A549 (cell line): ENCODE measurements at regions not wholly inside any gene's neighbourhood (a gene's known extent, or its start where the extent isn't known, plus 50 kb on each side); places are given as distances from the start of the nearest gene placed in this dataset.

Source experiments
- ATAC-seq, 2 experiments: fragments of 200-7000 bp in 1 of 2; fragments of >200 bp in 1 of 2; cut with Nextera tagmentation in 1 of 2; cut with Tn5 transposase in 1 of 2; 3 replicates each; pipeline versions ENCODE4 v1.8.0 to v1.9.1; 2018 to 2020; ENCODE audit warnings: mild to moderate bottlenecking in 1 of 2, moderate library complexity in 1 of 2
- CTCF ChIA-PET: fragments of 300-600 bp; sonication (Branson Sonifier 250); formaldehyde crosslinking; extraction: SDS; loops from one replicate; lab custom pipeline; 2021; ENCODE audit warnings: antibody characterized with exemption, inconsistent platforms; lab: Yijun Ruan, JAX
- POLR2A ChIA-PET: fragments of 350-600 bp; formaldehyde crosslinking; extraction: SDS; loops from one replicate; lab custom pipeline; 2021; ENCODE audit warnings: antibody characterized with exemption, inconsistent platforms; lab: Yijun Ruan, JAX
- DNase-seq, 2 experiments: peaks; one replicate each; pipeline versions ENCODE4 v3.0.0 to v3.0.0-alpha.2; 2011 to 2016; ENCODE audit warnings: low read depth in 1 of 2, low spot score in 1 of 2
- FAIRE-seq: peaks from 2 replicates; lab custom pipeline; 2011; peaks lifted over from hg19 to GRCh38; lab: Jason Lieb, UNC
- H3K27ac ChIP-seq, 2 experiments: fragments of >200 bp; sonication (Bioruptor Twin); formaldehyde crosslinking; 3 replicates each; pipeline ENCODE4 v1.5.1; 2016 to 2017
- H3K4me1 ChIP-seq: fragments of >200 bp; sonication (Bioruptor Twin); formaldehyde crosslinking; 3 replicates; pipeline ENCODE4 v1.6.1; 2016
- H3K4me2 ChIP-seq: fragments of >200 bp; sonication (Bioruptor Twin); formaldehyde crosslinking; 3 replicates; pipeline ENCODE4 v1.6.1; 2016
- H3K4me3 ChIP-seq: fragments of >200 bp; sonication (Bioruptor Twin); formaldehyde crosslinking; 3 replicates; pipeline ENCODE4 v1.5.1; 2016
- H3K9me3 ChIP-seq: fragments of >200 bp; sonication (Bioruptor Twin); formaldehyde crosslinking; 3 replicates; pipeline ENCODE4 v1.6.1; 2016
- CBX2 ChIP-seq: fragments of 200-600 bp; sonication (generic); IDR thresholded peaks from 2 replicates; pipeline ENCODE4 v1.6.1; 2016; ENCODE audit warnings: low read depth, mild to moderate bottlenecking, borderline replicate concordance
- CEBPB ChIP-seq, 2 experiments: fragments of >200 bp in 1 of 2; sonication (Bioruptor Twin) in 1 of 2; formaldehyde crosslinking in 1 of 2; IDR thresholded peaks; 2 replicates each; pipeline ENCODE4 v1.6.1; 2012 to 2016
- CHD2 ChIP-seq: fragments of 150-350 bp; IDR thresholded peaks from 2 replicates; pipeline ENCODE4 v1.6.1; 2014; ENCODE audit warnings: low read length; ENCODE audit not compliant: partially characterized antibody
- CHD4 ChIP-seq: fragments of 200-600 bp; sonication (generic); IDR thresholded peaks from 2 replicates; pipeline ENCODE4 v1.6.1; 2016; ENCODE audit warnings: antibody characterized with exemption, mild to moderate bottlenecking, borderline replicate concordance
- EP300 ChIP-seq, 2 experiments: fragments of >200 bp; sonication (Bioruptor Twin); formaldehyde crosslinking; IDR thresholded peaks; 2 replicates in 1 of 2; 3 replicates in 1 of 2; pipeline ENCODE4 v1.6.1; 2016 to 2017
- ESRRA ChIP-seq: fragments of 150-350 bp; IDR thresholded peaks from 2 replicates; pipeline ENCODE4 v1.6.1; 2014; ENCODE audit warnings: mild to moderate bottlenecking, low read length, borderline replicate concordance
- GATA3 ChIP-seq: IDR thresholded peaks from 2 replicates; pipeline ENCODE4 v1.6.1; 2012; ENCODE audit warnings: borderline replicate concordance
- HOXB13 ChIP-seq: fragments of 250-450 bp; sonication (Bioruptor Pico); IDR thresholded peaks from 2 replicates; pipeline ENCODE4 v1.5.0; 2020; ENCODE audit warnings: low read depth, mild to moderate bottlenecking, moderate library complexity
- HOXB5 ChIP-seq: fragments of 250-450 bp; sonication (Bioruptor Pico); IDR thresholded peaks from 2 replicates; pipeline ENCODE4 v1.5.0; 2020; ENCODE audit warnings: mild to moderate bottlenecking, moderate library complexity
- JUN ChIP-seq, 2 experiments: fragments of >200 bp; sonication (Bioruptor Twin); formaldehyde crosslinking; IDR thresholded peaks; 2 replicates in 1 of 2; 3 replicates in 1 of 2; pipeline ENCODE4 v1.6.1; 2016 to 2017
- KDM5A ChIP-seq: fragments of 200-600 bp; sonication (generic); IDR thresholded peaks from 2 replicates; pipeline ENCODE4 v1.6.1; 2016; ENCODE audit warnings: antibody characterized with exemption, mild to moderate bottlenecking
- MAFK ChIP-seq: fragments of 450-650 bp; IDR thresholded peaks from 2 replicates; pipeline ENCODE4 v1.6.1; 2014; ENCODE audit not compliant: partially characterized antibody
- MYC ChIP-seq: IDR thresholded peaks from 2 replicates; pipeline ENCODE4 v1.6.1; 2012; ENCODE audit warnings: mild to moderate bottlenecking, inconsistent platforms, low read length, improper control_type of control experiment, borderline replicate concordance
- NPAS2 ChIP-seq: fragments of 250-450 bp; sonication (Bioruptor Pico); IDR thresholded peaks from 2 replicates; pipeline ENCODE4 v1.8.0; 2022; ENCODE audit warnings: mild to moderate bottlenecking, moderate library complexity, borderline replicate concordance
- PHF8 ChIP-seq: fragments of 200-600 bp; sonication (generic); IDR thresholded peaks from 2 replicates; pipeline ENCODE4 v1.6.1; 2016; ENCODE audit warnings: low read depth, mild to moderate bottlenecking, antibody characterized with exemption, moderate library complexity, borderline replicate concordance
- TP53 ChIP-seq: fragments of 250-450 bp; sonication (Bioruptor Pico); IDR thresholded peaks from 2 replicates; pipeline ENCODE4 v1.5.0; 2021; ENCODE audit warnings: mild to moderate bottlenecking, moderate library complexity
- ZSCAN20 ChIP-seq: fragments of 250-450 bp; sonication (Bioruptor Pico); IDR thresholded peaks from 2 replicates; pipeline ENCODE4 v1.8.0; 2022; ENCODE audit warnings: mild to moderate bottlenecking, moderate library complexity
- WGBS: methylation state at CpG from one replicate; pipeline ENCODE4 v1.1.6; 2017; ENCODE audit errors: missing lambda C conversion rate; 5-methylcytosine and 5-hydroxymethylcytosine counted together
- TF ChIP-seq, protein P1 (sequence below): fragments of 150-350 bp; IDR thresholded peaks from 2 replicates; pipeline ENCODE4 v1.6.1; 2014; ENCODE audit warnings: low read depth, mild to moderate bottlenecking, low read length
- TF ChIP-seq, protein P2 (sequence below): fragments of 250-450 bp; sonication (Bioruptor Pico); IDR thresholded peaks from 2 replicates; pipeline ENCODE4 v1.5.0; 2020; ENCODE audit warnings: low read depth, mild to moderate bottlenecking, moderate library complexity
- TF ChIP-seq, protein P3 (sequence below): fragments of 200-600 bp; sonication (generic); IDR thresholded peaks from 2 replicates; pipeline ENCODE4 v1.6.1; 2016; ENCODE audit warnings: antibody characterized with exemption, mild to moderate bottlenecking, moderate library complexity
- TF ChIP-seq, protein P4 (sequence below): IDR thresholded peaks from 2 replicates; pipeline ENCODE4 v1.6.1; 2012; ENCODE audit warnings: low read depth, borderline replicate concordance
- TF ChIP-seq, protein P5 (sequence below): fragments of >200 bp; sonication (Bioruptor Twin); formaldehyde crosslinking; IDR thresholded peaks from 3 replicates; pipeline ENCODE4 v1.5.1; 2016

DNA sequence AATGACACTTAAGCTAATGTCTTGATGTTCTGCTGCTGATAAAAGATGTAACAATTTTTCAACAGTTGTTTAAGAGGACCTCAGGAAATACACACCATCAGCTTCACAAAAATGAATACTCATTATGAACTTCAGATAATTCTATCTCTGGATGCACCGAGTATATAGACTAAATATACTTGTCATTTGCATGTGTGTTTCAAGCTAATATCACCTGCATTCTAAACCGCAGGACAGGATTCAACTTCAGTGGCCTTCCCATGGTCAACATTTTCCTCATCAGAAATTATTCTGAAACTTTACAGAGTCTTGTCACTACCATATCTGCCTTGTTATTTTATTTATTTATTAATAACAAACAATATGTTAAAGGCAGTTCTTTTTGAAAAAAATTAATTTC lies 717.0 kb upstream of the CCDC179 start (continued):
- TF ChIP-seq, protein P1, sequence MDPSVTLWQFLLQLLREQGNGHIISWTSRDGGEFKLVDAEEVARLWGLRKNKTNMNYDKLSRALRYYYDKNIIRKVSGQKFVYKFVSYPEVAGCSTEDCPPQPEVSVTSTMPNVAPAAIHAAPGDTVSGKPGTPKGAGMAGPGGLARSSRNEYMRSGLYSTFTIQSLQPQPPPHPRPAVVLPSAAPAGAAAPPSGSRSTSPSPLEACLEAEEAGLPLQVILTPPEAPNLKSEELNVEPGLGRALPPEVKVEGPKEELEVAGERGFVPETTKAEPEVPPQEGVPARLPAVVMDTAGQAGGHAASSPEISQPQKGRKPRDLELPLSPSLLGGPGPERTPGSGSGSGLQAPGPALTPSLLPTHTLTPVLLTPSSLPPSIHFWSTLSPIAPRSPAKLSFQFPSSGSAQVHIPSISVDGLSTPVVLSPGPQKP: no peak
- TF ChIP-seq TP53 (CRISPR knock-in tag) (no peak), PHF8 (no peak), CEBPB (IDR thresholded peaks at IDR 0.05) (no peak)

DNA sequence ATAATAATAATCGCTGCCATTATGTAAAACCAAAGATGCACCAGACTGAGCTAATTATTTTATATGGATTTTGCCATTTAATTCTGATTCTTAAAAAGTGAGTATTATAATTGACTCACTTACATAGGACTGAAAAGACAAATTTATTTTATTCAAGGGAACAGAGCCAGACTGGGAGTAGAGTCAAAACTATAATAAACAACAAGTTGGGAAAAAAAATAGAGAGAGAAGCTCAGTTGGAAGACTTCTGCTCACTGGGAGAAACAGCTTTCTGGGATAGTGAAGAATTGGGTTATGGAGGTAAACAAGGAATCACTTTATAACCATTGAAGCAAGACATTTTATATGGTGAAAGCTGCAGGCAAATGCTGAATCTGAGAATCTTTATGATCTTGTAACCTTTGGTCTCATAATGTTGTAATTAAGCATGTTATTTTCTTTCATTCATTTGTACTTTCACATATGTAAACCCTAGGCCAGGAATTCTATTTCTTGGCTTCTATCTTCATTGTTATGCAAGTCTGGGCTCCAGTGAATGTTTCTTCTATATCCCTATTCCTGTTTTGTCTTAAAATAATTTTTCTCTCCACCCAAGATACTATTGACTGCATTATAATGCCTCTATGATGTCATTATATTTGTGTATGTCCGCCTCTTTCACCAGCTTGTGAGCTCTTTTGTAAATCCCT lies 725.3 kb upstream of the CCDC179 start:
- Histone ChIP-seq H3K4me2 (no peak overlapping the region), H3K4me3 (no peak overlapping the region), H3K27ac (no peak overlapping the region), H3K4me1 (no peaks in the 10 kb centered on the region), H3K9me3 (no peaks in the 10 kb centered on the region)
- TF ChIP-seq MYC: no peak
- TF ChIP-seq, protein P2, sequence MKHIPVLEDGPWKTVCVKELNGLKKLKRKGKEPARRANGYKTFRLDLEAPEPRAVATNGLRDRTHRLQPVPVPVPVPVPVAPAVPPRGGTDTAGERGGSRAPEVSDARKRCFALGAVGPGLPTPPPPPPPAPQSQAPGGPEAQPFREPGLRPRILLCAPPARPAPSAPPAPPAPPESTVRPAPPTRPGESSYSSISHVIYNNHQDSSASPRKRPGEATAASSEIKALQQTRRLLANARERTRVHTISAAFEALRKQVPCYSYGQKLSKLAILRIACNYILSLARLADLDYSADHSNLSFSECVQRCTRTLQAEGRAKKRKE: no peak
- TF ChIP-seq EP300 (IDR thresholded peaks at IDR 0.05): no peak
- no peak for TF ChIP-seq CBX2
- no peak for TF ChIP-seq ZSCAN20
- no peak for TF ChIP-seq CHD2
- TF ChIP-seq, protein P3, sequence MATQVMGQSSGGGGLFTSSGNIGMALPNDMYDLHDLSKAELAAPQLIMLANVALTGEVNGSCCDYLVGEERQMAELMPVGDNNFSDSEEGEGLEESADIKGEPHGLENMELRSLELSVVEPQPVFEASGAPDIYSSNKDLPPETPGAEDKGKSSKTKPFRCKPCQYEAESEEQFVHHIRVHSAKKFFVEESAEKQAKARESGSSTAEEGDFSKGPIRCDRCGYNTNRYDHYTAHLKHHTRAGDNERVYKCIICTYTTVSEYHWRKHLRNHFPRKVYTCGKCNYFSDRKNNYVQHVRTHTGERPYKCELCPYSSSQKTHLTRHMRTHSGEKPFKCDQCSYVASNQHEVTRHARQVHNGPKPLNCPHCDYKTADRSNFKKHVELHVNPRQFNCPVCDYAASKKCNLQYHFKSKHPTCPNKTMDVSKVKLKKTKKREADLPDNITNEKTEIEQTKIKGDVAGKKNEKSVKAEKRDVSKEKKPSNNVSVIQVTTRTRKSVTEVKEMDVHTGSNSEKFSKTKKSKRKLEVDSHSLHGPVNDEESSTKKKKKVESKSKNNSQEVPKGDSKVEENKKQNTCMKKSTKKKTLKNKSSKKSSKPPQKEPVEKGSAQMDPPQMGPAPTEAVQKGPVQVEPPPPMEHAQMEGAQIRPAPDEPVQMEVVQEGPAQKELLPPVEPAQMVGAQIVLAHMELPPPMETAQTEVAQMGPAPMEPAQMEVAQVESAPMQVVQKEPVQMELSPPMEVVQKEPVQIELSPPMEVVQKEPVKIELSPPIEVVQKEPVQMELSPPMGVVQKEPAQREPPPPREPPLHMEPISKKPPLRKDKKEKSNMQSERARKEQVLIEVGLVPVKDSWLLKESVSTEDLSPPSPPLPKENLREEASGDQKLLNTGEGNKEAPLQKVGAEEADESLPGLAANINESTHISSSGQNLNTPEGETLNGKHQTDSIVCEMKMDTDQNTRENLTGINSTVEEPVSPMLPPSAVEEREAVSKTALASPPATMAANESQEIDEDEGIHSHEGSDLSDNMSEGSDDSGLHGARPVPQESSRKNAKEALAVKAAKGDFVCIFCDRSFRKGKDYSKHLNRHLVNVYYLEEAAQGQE: no peak
- no peak for TF ChIP-seq CHD4
- no peak for TF ChIP-seq CEBPB (IDR thresholded peaks at IDR 0.05)
- no peak for TF ChIP-seq NPAS2
- no peak for TF ChIP-seq HOXB13 (CRISPR knock-in tag)
- TF ChIP-seq, protein P4, sequence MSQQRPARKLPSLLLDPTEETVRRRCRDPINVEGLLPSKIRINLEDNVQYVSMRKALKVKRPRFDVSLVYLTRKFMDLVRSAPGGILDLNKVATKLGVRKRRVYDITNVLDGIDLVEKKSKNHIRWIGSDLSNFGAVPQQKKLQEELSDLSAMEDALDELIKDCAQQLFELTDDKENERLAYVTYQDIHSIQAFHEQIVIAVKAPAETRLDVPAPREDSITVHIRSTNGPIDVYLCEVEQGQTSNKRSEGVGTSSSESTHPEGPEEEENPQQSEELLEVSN: no peak
- DNase-seq: no peak
- FAIRE-seq: no peak
- CTCF ChIA-PET: no interaction called here
- no peak for ATAC-seq
- WGBS: 10% methylated on average over 2 of the region's 2 CpGs
- POLR2A ChIA-PET: no interaction called here

DNA sequence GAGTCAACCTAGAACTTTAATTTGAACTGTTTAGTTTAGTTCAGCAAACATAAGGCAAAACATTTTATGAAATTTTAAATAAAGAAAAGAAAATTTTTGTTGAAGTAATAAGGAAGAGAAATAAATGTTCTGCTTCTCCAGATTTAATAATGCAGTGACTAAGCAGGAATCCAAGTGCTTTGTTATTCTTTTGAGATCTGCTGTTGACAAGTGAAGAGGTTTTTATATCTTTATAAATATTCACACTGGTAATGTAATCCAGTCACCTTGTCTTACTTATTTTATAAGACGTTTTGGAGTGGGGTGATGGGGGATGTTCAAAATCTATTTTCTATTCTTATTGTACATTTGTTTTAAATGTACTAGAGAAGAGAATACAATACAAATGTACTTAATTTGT lies 725.9 kb upstream of the CCDC179 start:
- Histone ChIP-seq H3K4me2 (no peak overlapping the region), H3K4me3 (no peak overlapping the region), H3K27ac (no peak overlapping the region), H3K9me3 (no peaks in the 10 kb centered on the region), H3K4me1 (no peaks in the 10 kb centered on the region)
- 4% methylated on average over 1 of the region's 1 CpG for WGBS
- no peak for TF ChIP-seq ESRRA
- no peak for TF ChIP-seq JUN (IDR thresholded peaks at IDR 0.05)
- TF ChIP-seq, protein P5, sequence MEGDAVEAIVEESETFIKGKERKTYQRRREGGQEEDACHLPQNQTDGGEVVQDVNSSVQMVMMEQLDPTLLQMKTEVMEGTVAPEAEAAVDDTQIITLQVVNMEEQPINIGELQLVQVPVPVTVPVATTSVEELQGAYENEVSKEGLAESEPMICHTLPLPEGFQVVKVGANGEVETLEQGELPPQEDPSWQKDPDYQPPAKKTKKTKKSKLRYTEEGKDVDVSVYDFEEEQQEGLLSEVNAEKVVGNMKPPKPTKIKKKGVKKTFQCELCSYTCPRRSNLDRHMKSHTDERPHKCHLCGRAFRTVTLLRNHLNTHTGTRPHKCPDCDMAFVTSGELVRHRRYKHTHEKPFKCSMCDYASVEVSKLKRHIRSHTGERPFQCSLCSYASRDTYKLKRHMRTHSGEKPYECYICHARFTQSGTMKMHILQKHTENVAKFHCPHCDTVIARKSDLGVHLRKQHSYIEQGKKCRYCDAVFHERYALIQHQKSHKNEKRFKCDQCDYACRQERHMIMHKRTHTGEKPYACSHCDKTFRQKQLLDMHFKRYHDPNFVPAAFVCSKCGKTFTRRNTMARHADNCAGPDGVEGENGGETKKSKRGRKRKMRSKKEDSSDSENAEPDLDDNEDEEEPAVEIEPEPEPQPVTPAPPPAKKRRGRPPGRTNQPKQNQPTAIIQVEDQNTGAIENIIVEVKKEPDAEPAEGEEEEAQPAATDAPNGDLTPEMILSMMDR: no peak
- no peak for TF ChIP-seq GATA3
- TF ChIP-seq MAFK: no peak
- no peak for TF ChIP-seq HOXB5 (CRISPR knock-in tag)
- no peak for TF ChIP-seq KDM5A
- no peak for ATAC-seq
- no peak for FAIRE-seq
- ChIA-PET POLR2A (no interaction called here), CTCF (no interaction called here)
- no peak for DNase-seq
